ENCODE measurements at regions not wholly inside any gene's neighbourhood (a gene's known extent, or its start where the extent isn't known, plus 50 kb on each side); places are given as distances from the start of the nearest gene placed in this dataset.

GRCh38 chr1:79785964-79786363, 779.4 kb upstream of the ADGRL4 start:
- TF ChIP-seq, protein P1, sequence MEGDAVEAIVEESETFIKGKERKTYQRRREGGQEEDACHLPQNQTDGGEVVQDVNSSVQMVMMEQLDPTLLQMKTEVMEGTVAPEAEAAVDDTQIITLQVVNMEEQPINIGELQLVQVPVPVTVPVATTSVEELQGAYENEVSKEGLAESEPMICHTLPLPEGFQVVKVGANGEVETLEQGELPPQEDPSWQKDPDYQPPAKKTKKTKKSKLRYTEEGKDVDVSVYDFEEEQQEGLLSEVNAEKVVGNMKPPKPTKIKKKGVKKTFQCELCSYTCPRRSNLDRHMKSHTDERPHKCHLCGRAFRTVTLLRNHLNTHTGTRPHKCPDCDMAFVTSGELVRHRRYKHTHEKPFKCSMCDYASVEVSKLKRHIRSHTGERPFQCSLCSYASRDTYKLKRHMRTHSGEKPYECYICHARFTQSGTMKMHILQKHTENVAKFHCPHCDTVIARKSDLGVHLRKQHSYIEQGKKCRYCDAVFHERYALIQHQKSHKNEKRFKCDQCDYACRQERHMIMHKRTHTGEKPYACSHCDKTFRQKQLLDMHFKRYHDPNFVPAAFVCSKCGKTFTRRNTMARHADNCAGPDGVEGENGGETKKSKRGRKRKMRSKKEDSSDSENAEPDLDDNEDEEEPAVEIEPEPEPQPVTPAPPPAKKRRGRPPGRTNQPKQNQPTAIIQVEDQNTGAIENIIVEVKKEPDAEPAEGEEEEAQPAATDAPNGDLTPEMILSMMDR (conservative IDR thresholded peaks at IDR 0.05; ENCODE audit: low read depth, low read length): no peak
- no peak for TF ChIP-seq EZH2 (IDR thresholded peaks at IDR 0.05; ENCODE audit: borderline replicate concordance, low read depth, low read length, poor library complexity, severe bottlenecking)

All from A673 (cell line).